GM18873 (cell line): ENCODE measurements at regions not wholly inside any gene's neighbourhood (a gene's known extent, or its start where the extent isn't known, plus 50 kb on each side); places are given as distances from the start of the nearest gene placed in this dataset.
"Not testable (repeated sequence)": the region's sequence is repeated elsewhere in the genome, so short reads cannot be mapped to it uniquely, and the experiment has no call there.

Experiments used
- ATAC-seq: cut with Tn5 transposase; IDR thresholded peaks from one replicate; pipeline ENCODE4 v1.9.1; 2021; ENCODE audit warnings: mild to moderate bottlenecking, moderate library complexity, moderate number of reproducible peaks; ENCODE audit not compliant: unreplicated experiment, low FRiP score

- ATAC-seq: no peak
These were observed 152.2 kb upstream of the RGS6 start for GRCh38 chr14:71780075-71780474.

DNA sequence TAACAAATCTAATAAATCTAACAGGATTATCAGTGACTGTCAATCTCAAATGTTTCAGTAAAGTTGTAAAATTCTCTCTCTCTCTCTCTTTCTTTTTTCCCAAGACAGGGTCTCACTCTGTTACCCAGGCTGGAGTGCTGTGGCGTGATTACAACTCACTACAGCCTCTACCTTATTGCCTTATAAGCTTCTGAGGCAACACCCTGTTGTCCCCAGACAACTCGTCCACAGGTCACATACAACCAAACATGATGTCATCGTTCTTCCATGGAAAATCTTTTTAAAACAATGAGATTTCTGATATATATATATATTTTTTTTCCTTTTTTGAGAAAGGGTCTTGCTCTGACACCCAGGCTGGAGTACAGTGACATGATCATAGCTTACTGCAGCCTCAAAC, 151.4 kb upstream of the RGS6 start:
- no peak for ATAC-seq

- ATAC-seq: no peak
These were observed 149.1 kb upstream of the RGS6 start for GRCh38 chr14:71783088-71783487.

DNA sequence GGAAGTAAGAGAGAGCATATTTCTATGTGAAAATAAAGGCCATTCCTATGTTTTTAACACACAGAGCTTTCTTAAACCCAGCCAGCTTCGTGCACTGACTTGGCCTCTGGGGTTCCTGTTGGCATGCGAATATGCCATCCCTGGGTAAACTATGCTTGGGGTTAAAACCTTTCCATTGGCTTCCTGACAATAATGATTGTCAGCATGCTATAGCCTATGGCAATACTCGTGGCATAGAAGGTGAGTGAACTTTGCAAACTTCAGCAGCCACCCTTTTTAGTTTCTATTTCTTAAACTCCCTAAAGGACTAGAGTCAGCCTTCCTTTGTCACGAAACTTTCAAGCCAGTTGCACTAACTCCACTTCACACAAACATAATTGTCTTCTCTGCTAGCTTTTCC, 148.4 kb upstream of the RGS6 start:
- ATAC-seq: no peak

DNA sequence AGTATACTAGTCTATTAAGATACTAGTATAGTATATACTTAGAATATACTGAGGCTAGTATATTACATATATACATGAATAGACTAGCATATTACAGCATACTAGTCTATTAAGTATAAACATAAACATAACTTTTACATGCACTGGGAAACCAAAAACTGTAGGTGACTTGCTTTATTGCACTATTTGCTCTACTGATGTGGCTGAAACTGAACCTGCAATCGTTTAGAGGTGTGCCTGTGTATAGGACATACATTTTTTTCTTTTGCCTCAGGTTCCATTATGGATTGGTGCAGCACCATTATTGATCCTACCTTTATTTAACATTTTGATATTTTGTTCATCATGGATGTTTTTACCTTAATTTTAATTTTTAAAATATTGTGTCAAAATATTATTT, 143.2 kb upstream of the RGS6 start:
- no peak for ATAC-seq

DNA sequence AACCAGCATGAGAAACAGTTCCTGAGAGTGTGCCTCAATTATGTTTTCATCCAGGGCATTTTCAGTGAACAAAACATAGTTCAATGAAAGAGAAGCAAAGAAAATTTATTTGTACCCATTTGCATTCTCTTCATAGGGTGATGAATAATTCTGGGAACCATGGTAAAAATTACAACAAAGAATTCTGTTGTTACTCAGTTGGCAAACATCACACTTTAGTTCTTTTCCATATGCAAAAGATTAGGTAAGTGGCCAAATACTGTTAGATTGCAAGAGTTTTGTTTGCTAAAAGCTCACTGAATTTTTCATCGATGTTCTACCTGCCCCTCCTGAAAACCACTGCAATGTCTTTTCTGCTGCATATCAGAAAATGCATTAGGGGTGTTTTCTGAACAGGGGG, 132.4 kb upstream of the RGS6 start:
- ATAC-seq: no peak

- no peak for ATAC-seq
These were observed 131.4 kb upstream of the RGS6 start for GRCh38 chr14:71800878-71801277.

- no peak for ATAC-seq
These were observed 128.5 kb upstream of the RGS6 start for GRCh38 chr14:71803539-71804260.

DNA sequence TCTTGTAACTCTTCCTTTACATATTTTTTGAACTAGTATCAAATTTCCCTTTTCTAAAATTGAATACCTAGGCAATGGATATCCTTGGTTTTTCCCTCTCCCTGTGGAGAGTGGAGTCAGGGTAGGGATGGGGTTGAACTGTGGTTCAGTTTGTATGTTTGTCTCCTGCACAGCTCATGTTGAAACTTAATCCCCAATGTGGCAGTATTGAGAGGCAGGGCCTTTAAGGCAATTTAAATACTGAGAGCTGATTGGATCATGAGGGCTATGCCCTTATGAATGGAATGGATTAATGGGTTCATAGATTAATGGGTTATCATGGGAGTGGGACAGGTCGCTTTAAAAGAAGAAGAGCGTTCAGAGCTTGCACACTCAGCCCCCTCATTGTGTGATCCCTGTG, 127.2 kb upstream of the RGS6 start:
- ATAC-seq: no peak

DNA sequence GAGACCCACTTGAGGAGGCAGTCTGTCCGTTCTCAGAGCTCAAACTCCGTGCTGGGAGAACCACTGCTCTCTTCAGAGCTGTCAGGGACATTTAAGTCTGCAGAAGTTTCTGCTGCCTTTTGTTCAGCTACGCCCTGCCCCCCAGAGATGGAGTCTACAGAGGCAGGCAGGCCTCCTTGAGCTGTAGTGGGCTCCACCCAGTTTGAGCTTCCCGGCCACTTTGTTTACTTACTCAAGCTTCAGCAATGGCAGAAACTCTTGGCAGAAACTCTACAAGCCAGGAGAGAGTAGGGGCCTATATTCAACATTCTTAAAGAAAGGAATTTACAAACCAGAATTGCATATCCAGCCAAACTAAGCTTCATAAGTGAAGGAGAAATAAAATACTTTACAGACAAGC, 125.2 kb upstream of the RGS6 start:
- ATAC-seq: not testable (repeated sequence)

DNA sequence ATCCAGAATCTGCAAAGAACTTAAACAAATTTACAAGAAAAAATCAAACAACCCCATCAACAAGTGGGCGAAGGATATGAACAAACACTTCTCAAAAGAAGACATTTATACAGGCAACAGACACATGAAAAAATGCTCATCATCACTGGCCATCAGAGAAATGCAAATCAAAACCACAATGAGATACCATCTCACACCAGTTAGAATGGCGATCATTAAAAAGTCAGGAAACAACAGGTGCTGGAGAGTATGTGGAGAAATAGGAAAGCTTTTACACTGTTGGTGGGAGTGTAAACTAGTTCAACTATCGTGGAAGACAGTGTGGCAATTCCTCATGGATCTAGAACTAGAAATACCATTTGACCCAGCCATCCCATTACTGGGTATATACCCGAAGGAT, 121.4 kb upstream of the RGS6 start:
- ATAC-seq: not testable (repeated sequence)

- no peak for ATAC-seq
These were observed 119.5 kb upstream of the RGS6 start for GRCh38 chr14:71812693-71813092.

GRCh38 chr14:71815110-71815509, 117.1 kb upstream of the RGS6 start:
- ATAC-seq: no peak

DNA sequence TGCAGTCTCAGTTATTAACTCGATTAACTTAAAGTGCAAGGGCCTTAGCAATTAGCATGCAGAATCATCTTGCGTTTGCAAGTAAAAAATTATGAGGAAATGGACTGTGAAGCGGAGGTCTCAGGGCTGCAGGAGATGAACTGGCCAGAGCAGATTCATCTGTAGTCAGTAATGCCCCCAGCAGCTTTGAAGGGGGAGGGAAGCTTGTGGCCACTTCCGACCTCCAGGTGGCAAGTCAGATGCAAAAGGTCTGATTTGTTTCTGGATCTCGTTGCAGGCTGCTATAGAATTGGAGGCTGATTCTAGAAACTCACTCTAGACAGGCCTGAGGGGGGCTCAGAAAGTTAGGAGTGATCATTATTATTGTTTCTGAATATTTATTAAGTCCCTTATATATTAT, 107.4 kb upstream of the RGS6 start:
- ATAC-seq: no peak

- no peak for ATAC-seq
These were observed 98.8 kb upstream of the RGS6 start for GRCh38 chr14:71833476-71833875.

DNA sequence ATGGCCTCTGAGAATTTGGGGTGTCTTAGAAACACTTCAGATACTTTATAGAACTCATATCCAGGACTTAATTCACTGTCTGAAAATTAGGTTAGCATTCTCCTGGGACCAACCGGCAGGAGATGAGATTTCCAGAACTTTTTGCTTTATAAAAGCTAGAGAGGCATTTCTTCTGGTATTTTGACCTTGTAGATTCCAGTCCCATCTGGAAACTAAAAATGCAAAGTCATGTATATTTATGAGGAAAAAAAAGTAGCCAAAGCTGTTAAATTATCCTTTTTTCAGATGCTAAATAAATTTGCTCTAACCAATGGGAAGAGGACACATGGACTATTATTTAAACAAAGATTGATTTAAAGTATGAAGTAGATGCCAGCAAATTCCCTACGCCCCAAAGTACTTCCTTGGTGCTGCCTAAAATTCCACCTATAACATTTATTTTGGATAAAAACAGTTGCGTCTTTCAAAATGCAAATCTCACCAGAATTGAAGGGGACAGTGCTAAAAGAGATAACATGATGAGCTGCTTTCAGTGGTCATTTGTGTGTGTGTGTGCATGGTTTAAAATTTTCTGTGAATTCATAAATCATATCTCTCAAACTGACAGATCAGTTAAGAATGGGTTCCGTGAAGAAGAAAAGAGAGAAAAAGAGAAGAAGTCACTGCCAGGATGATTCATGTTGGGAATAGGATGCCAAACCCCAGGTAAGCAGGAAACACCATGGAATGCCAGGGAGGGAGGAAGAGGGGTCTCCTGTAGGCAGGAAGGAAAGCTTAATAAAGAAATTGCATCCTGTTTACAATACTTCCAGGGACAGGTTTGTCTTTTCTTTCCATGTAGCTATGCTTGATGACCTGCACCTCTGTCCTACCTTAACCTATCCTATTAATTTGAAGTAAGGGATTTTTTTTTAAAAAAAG, 97.7 kb upstream of the RGS6 start:
- no peak for ATAC-seq

GRCh38 chr14:71852181-71852580, 80.0 kb upstream of the RGS6 start:
- ATAC-seq: no peak

DNA sequence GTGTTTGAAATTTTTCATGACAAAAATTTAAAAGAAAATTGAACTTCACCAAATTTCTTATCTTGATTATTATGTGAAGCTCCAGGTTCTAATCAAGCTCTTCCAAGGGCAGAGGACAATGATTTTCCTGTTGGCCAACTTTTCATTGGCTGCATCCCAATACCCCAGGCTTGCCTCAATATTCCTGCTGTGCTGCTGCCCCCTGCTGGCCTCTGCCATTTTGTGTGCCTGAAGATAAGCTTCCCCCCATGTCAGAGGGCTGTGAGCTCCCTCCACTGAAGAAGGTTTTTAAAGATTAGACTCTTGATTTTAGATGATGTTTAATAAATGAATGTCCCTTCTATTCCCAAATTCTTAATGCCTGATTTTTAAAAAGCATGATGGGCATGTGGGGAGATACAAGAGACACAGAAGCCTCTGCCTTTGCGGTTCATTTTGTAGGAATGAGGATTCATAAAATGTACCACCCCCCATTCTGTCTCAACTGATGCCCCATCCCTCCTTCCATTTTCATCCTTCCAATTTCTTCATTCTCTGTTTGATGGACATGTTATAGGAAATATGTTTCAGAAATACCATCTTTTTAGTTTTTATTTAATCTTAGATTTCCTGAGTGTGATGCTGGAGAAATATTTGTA, 76.7 kb upstream of the RGS6 start:
- no peak for ATAC-seq

GRCh38 chr14:71856199-71856919, 75.9 kb upstream of the RGS6 start:
- ATAC-seq: no peak

GRCh38 chr14:71863049-71863448, 69.2 kb upstream of the RGS6 start:
- ATAC-seq: no peak

GRCh38 chr14:71863766-71864165, 68.5 kb upstream of the RGS6 start:
- no peak for ATAC-seq
